Loucy (cell line): ENCODE measurements at regions not wholly inside any gene's neighbourhood (a gene's known extent, or its start where the extent isn't known, plus 50 kb on each side); places are given as distances from the start of the nearest gene placed in this dataset.

Source experiments
- H2AFZ ChIP-seq: fragments of 200-600 bp; sonication (generic); 2 replicates; pipeline ENCODE4 v1.6.0; 2016; ENCODE audit warnings: antibody characterized with exemption, mild to moderate bottlenecking, low read length, moderate library complexity
- H3F3A ChIP-seq: fragments of 200-600 bp; 2 replicates; pipeline ENCODE4 v1.6.0; 2016; ENCODE audit warnings: antibody characterized with exemption, low read depth, mild to moderate bottlenecking
- H3K27me3 ChIP-seq: fragments of 200-600 bp; sonication (generic); 2 replicates; pipeline ENCODE4 v1.6.1; 2014; ENCODE audit warnings: low read length, mild to moderate bottlenecking; ENCODE audit not compliant: insufficient read depth, poor library complexity, severe bottlenecking
- H3K36me3 ChIP-seq: fragments of 200-600 bp; sonication (generic); 2 replicates; pipeline ENCODE4 v1.6.1; 2016; ENCODE audit warnings: low read length; ENCODE audit not compliant: insufficient read depth
- H3K4me1 ChIP-seq: fragments of 200-600 bp; sonication (generic); 2 replicates; pipeline ENCODE4 v1.5.1; 2014; ENCODE audit warnings: low read length, mild to moderate bottlenecking; ENCODE audit not compliant: insufficient read depth, poor library complexity, severe bottlenecking
- H3K4me2 ChIP-seq: fragments of 200-600 bp; sonication (generic); 2 replicates; pipeline ENCODE4 v1.6.0; 2014; ENCODE audit warnings: antibody characterized with exemption, low read length, low read depth, mild to moderate bottlenecking; ENCODE audit not compliant: poor library complexity, severe bottlenecking
- H3K4me3 ChIP-seq: fragments of 200-600 bp; sonication (generic); 2 replicates; pipeline ENCODE4 v1.5.1; 2014; ENCODE audit warnings: low read length, mild to moderate bottlenecking, mixed read lengths; ENCODE audit not compliant: poor library complexity, severe bottlenecking
- H3K79me2 ChIP-seq: fragments of 200-600 bp; sonication (generic); 2 replicates; pipeline ENCODE4 v1.6.1; 2014; ENCODE audit warnings: low read length; ENCODE audit not compliant: insufficient read depth
- H3K9ac ChIP-seq: fragments of 200-600 bp; sonication (generic); 2 replicates; pipeline ENCODE4 v1.6.0; 2014; ENCODE audit warnings: mild to moderate bottlenecking, low read depth, low read length, moderate library complexity; ENCODE audit not compliant: poor library complexity, severe bottlenecking
- H3K9me2 ChIP-seq: fragments of 200-600 bp; sonication (generic); replicated peaks from 2 replicates; pipeline ENCODE4 v1.6.1; 2016; ENCODE audit warnings: low read depth, low read length, mixed read lengths
- H3K9me3 ChIP-seq: fragments of 200-600 bp; sonication (generic); 2 replicates; pipeline ENCODE4 v1.6.1; 2014; ENCODE audit warnings: mild to moderate bottlenecking, antibody characterized with exemption, low read length, low read depth; ENCODE audit not compliant: insufficient read depth
- H4K20me1 ChIP-seq: fragments of 200-600 bp; sonication (generic); 2 replicates; pipeline ENCODE4 v1.6.0; 2014; ENCODE audit warnings: antibody characterized with exemption, low read length, mild to moderate bottlenecking; ENCODE audit not compliant: insufficient read depth, poor library complexity, severe bottlenecking
- EZH2phosphoT487 ChIP-seq: fragments of 200-600 bp; IDR thresholded peaks from 2 replicates; pipeline ENCODE4 v1.6.1; 2018; ENCODE audit warnings: antibody characterized with exemption, mild to moderate bottlenecking, moderate library complexity, borderline replicate concordance
- TF ChIP-seq, protein P1 (sequence below): fragments of 200-600 bp; sonication (generic); conservative IDR thresholded peaks from 2 replicates; pipeline ENCODE4 v1.5.1; 2014; ENCODE audit warnings: mild to moderate bottlenecking, antibody characterized with exemption, low read length

DNA sequence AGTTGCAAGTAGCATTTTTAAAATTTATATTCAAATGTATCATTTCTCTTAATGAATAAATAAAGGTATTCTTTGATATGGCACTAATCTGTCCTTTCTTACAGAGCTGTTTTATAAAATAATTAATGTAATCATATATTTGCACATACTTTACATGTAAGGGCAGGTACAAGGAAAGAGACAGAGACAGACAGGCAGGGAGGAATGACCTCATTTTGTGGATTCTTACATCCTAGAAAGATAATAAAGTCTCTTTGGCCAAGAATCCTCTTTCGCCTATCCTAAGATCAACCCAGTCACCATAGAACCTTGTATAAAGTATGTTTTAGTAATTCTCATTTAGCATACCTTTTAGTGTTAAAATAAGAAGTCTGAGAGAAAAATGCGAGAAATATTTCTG, 98.5 kb upstream of the CTSO start:
- H3K9ac ChIP-seq: no peak overlapping the region
- no peaks in the 10 kb centered on the region for H3K79me2 ChIP-seq
- no peak overlapping the region for H3K4me3 ChIP-seq
- no peak overlapping the region for H2AFZ ChIP-seq
- H3K9me3 ChIP-seq: no peaks in the 10 kb centered on the region
- TF ChIP-seq, protein P1, sequence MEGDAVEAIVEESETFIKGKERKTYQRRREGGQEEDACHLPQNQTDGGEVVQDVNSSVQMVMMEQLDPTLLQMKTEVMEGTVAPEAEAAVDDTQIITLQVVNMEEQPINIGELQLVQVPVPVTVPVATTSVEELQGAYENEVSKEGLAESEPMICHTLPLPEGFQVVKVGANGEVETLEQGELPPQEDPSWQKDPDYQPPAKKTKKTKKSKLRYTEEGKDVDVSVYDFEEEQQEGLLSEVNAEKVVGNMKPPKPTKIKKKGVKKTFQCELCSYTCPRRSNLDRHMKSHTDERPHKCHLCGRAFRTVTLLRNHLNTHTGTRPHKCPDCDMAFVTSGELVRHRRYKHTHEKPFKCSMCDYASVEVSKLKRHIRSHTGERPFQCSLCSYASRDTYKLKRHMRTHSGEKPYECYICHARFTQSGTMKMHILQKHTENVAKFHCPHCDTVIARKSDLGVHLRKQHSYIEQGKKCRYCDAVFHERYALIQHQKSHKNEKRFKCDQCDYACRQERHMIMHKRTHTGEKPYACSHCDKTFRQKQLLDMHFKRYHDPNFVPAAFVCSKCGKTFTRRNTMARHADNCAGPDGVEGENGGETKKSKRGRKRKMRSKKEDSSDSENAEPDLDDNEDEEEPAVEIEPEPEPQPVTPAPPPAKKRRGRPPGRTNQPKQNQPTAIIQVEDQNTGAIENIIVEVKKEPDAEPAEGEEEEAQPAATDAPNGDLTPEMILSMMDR: no peak
- no peak for TF ChIP-seq EZH2phosphoT487
- no peak overlapping the region for H3K4me2 ChIP-seq
- H3F3A ChIP-seq: no peaks in the 10 kb centered on the region
- H3K36me3 ChIP-seq: no peaks in the 10 kb centered on the region
- H4K20me1 ChIP-seq: no peaks in the 10 kb centered on the region
- H3K4me1 ChIP-seq: no peaks in the 10 kb centered on the region
- no peaks in the 10 kb centered on the region for H3K27me3 ChIP-seq
- H3K9me2 ChIP-seq: 0 out of 2 replicates have a peak, but pooled peaks cover 6% of the 10 kb centered on the region

DNA sequence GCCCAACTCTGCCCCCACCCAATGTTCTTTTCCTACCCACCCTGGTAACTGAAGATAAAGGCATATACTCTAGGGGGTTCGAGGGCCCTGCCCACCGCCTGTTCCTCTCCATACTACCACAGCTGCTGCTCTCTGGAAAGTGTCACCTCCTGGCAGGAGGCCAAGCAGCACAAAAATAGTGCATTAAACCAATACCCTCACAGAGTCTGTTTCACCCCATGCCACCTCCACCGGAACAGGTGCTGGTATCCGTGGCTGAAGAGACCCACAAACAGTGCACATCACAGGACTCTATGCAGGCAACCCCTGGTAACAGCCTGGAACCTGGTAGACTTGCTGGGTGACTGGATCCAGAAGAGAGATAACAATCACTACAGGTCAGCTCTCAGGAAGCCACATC, 85.1 kb upstream of the CTSO start:
- no peak overlapping the region for H2AFZ ChIP-seq
- no peaks in the 10 kb centered on the region for H3K36me3 ChIP-seq
- H4K20me1 ChIP-seq: no peaks in the 10 kb centered on the region
- no peaks in the 10 kb centered on the region for H3K4me1 ChIP-seq
- no peaks in the 10 kb centered on the region for H3F3A ChIP-seq
- H3K9me2 ChIP-seq: no peaks in the 10 kb centered on the region
- H3K4me3 ChIP-seq: no peak overlapping the region
- no peak for TF ChIP-seq EZH2phosphoT487
- TF ChIP-seq, protein P1: no peak
- H3K27me3 ChIP-seq: no peaks in the 10 kb centered on the region
- H3K9me3 ChIP-seq: no peaks in the 10 kb centered on the region
- H3K4me2 ChIP-seq: no peak overlapping the region
- no peaks in the 10 kb centered on the region for H3K79me2 ChIP-seq
- H3K9ac ChIP-seq: no peak overlapping the region

DNA sequence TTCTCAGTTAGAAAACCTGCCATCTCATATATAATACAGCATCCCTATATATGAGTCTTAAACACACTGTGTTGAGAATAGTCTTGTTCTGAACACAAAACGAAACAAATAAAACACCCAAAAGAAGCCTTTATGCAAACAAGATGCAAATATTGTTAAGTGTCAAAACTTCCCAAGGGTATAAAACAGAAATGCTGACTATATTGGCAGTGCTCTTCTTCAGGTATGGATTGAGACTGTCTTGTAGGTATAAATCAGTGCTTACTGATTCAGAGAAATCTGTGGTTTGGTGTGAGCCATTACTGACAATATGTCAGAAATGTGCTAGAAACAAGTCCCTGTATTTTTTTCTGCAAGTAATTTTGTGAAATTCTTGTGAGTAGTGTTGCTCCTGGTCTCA, 82.8 kb upstream of the CTSO start:
- Histone ChIP-seq H3K36me3 (no peaks in the 10 kb centered on the region), H3F3A (no peaks in the 10 kb centered on the region), H3K9me3 (no peaks in the 10 kb centered on the region), H3K9ac (no peak overlapping the region), H4K20me1 (no peaks in the 10 kb centered on the region), H3K4me2 (no peak overlapping the region), H3K4me1 (no peaks in the 10 kb centered on the region), H3K9me2 (no peaks in the 10 kb centered on the region), H3K27me3 (no peaks in the 10 kb centered on the region), H3K4me3 (no peak overlapping the region), H3K79me2 (no peaks in the 10 kb centered on the region), H2AFZ (no peak overlapping the region)
- TF ChIP-seq, protein P1: no peak
- TF ChIP-seq EZH2phosphoT487: no peak
